ACHN (cell line): ENCODE measurements at regions not wholly inside any gene's neighbourhood (a gene's known extent, or its start where the extent isn't known, plus 50 kb on each side); places are given as distances from the start of the nearest gene placed in this dataset.
"Not testable (repeated sequence)": the region's sequence is repeated elsewhere in the genome, so short reads cannot be mapped to it uniquely, and the experiment has no call there.

Experiments used
- DNase-seq: peaks from one replicate; pipeline ENCODE4 v3.0.0-alpha.2; 2015
- in situ Hi-C: cut with HindIII; loops from 2 replicates; pipeline ENCODE4 v1.10.0; 2017; ENCODE audit warnings: low sequenced_read_pairs, low pct_ligation_motif_present, low pct_unique_long_range_greater_than_20kb

DNA sequence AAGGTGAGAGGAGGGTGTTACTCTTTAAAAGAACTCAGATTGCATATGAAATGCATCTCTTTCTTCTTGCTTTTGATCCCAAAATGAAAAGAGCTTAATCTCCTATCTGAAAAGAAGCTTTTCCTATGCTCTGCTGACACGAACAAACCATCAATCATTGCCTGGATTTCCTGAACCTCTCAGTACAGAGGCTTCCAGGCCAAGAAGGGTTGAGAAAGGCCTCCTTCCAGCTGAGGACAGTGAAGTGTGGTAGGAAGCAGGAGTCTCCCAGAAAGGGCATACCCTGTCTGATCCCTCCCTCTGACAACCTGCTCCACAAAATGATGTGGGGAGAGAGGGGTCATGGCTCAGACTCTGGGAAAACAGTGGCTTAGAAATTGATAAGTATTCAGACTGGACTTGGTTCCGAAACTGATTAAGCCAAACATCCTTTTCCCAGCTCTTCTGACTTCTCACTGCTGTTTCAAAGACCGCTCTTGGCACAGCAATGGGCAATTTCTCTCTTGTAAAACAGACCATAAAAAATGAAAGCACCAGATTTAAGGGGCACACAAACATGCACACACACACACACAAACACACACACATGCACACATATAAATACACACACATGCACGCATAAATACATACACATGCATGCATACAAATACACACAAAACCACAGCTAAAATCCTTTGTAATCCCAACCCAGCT lies 310.3 kb downstream of the SIPA1L2 start:
- in situ Hi-C loops = no loop called here
- DNase-seq = no peak

DNA sequence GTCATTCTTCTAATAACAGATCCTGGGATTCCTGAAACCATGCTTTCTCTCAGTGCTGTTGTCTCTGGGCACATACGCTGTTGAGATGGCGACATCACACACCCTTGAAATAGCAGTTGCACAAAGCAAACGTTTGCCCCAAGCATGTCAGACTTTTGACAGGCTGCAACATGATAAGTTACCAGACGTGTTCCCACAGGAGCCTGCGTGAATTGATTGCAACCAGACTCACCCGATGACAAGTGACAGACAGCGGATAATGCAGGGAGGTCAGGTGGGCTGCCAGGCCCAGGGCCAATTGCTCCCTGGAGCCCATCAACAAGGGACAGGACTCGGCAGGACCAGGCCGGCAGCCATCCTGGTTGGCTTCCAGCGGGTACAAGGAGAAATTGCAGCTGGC lies 310.9 kb downstream of the SIPA1L2 start:
- in situ Hi-C loops = no loop called here
- no peak for DNase-seq

DNA sequence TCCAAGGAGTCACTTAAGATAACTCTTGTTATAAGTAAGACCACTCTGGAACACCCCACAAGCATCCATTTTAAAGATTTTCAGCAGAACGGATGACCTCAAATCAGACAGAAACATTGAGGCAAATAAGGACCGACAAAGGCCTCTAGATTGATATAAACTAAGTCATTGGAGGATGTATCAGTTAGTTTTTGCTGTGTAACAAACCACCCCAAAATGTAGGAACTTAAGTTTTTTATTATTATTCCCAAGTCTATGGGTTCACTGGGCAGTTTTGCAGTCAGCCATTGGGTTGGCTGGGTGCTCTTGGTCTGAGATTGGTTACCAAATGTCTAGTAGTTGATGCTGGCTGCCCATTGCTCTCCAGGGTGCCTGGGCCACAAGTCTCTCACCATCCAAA lies 311.8 kb downstream of the SIPA1L2 start:
- DNase-seq = no peak
- in situ Hi-C loops = no loop called here

DNA sequence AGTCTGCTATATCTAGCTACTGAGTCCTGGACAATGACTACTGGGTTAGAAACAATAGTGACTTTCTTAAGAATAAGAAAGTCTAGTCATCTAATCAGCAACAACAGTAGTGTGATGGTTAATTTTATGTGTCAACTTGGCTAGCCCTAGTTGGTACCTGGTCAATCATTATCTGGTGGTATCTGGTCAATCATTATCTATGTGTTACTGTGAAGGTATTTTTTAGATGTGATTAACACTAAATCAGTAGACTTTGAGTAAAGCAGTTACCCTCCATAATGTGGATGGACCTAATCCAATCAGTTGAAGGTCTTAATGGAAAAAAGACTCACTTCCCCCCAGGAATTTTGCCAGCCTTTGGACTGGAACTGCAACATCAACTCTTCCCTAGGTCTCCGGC lies 312.6 kb downstream of the SIPA1L2 start:
- in situ Hi-C loops = no loop called here
- DNase-seq = no peak

DNA sequence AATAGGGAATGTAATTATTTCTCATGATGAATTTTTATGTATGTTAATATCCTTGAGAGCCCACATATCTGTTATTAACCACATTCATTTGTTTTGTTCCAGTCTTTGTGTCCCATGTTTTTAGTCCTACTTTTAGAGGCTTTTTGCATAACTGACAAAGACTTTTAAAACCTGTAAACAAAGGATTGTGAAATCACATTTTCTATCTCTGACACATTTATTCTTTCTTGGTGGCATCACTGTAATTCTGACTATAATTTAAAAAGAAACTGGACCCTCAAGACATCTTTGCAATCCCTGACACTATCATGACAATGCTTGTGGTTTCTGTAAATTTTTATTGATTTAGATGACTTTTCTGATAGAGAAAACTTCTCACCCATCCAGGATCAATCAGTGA lies 313.1 kb downstream of the SIPA1L2 start:
- DNase-seq = no peak
- in situ Hi-C loops = no loop called here

DNA sequence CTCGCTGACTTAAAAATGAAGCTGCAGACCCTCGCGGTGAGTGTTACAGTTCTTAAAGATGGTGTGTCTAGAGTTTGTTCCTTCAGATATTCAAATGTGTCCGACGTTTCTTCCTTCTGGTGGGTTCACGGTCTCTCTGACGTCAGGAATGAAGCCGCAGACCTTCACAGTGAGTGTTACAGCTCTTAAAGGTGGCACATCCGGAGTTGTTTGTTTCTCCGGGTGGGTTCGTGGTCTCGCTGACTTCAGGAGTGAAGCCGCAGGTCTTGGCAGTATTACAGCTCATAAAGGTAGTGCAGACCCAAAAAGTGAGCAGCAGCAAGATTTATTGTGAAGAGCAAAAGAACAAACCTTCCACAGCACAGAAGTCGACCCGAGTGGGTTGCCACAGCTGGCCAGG lies 316.1 kb downstream of the SIPA1L2 start:
- in situ Hi-C loops, DNase-seq: not testable (repeated sequence)

DNA sequence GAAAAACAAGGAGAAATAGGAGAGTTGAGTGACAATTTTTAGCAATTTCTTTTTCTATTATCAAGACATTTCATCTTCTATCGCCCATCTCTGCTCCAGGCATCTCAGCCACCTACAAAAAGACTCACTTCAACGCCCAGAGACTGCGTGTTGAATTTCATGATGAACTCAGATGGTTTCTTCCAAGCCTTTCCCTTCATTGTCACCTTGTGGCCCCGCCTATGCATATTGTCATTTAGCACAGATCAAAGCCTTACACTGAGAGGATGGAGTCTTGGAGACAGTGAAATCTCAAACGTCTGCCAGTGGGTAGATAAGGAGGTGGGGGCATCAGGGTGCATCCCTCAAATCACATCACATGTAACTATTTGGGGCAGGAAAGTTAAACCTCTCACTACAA lies 319.4 kb downstream of the SIPA1L2 start:
- DNase-seq = no peak
- in situ Hi-C loops = no loop called here

DNA sequence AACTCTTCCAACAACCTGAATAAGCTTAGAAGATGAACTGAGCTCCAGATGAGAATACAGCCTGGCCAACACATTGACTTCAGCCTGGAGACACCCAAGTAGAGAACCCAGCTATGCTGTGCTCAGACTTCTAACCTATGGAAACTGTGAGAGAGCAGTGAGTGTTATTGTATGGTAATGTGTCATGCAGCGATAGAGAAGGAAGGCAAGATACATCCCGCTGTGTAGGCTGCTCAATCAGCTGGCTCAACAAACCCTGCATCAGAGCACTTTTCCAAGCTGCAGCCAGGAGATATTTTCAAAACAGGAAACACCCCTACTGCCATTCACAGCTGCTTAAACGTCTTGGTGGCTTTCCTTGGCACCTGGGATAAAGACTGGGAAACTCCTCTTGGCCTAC lies 321.3 kb downstream of the SIPA1L2 start:
- no peak for DNase-seq
- in situ Hi-C loops = no loop called here

DNA sequence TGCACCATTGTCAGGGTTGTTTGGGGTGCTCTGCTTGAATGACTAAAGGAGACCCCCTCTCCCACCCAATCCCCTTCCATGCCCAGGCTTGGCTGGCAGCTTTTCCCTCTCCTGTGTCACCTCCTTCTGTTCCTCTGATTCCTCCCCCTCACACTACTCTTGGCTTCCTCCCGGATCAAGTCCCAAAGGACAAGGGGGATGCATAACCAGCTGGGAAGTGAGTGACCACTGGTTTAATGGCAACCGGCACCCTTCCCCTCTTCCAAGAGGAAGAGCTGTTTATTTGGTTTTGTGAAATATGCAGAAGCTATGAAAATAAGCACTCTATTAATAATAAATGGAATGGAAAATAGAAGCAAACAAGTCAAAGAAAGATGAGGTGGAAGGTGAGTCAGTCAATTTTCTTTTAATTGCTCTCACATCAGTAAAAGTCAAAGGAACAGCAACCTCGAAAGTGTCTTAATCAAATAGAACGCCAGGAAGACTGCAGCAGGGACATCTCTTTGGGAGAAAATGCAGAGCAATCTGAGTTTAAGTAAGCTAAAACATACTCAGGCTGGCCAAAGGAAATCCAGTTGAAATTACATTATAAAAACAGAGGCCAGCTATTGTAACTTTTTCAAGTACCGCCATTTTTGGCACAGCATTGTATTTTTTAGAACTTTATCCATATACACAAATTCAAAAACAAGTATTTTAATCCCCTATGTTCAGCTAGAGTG lies 322.5 kb downstream of the SIPA1L2 start:
- in situ Hi-C loops = no loop called here

DNA sequence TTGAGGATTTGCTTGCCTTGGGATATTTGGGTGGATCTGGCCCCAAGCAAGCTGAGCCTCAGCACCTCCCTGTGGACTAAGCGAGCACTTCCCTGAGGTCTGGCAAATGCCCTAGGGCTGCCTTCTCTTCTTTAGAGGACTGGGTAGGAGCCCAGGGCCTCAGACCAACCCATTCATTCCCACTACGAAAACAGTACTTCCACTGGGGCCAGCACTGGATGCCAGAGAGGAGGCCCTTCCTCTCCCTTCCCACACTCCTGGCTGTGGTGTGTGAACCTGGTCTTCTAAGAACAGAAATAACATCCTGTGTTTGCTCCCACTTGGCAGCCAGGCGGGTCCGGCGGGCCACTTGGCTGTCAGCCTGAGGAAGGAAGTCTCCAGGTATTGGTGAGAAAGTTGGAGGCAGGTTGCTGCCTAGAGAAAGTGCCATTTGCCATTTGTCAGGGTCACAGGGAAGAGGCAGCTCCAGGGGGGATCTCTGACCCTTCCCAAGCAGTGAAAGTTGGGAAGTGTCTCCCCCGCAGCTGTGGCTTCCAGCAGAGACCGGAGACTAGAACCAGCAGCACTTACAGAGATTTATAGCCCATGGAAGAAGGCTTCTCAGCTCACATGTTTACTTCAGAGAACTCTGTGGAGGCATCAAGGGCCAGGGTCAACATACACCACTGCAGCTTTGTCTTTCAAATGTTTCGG lies 323.5 kb downstream of the SIPA1L2 start:
- in situ Hi-C loops = no loop called here
- DNase-seq = no peak

More for the DNA sequence above, 322.5 kb downstream of the SIPA1L2 start:
- no peak for DNase-seq

DNA sequence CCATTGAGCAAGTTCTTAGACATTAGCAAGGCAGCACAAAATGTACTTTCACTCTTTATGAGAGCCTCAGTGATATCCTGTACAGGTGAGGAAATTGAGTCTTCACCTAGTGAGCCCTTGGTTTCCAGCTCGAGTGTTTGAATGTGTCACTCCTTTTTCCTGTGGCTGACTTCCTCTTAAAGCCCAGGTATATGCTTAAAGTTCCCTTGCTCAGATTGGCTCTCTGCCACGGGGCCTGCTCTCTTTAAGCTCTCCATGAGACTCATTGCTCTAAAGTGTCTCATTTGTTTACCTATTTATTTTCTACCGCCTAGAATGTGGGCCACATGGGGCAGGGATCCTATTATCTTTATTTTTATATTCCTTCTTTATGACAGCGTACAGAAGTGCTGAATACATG lies 324.9 kb downstream of the SIPA1L2 start:
- DNase-seq = no peak
- in situ Hi-C loops = no loop called here

DNA sequence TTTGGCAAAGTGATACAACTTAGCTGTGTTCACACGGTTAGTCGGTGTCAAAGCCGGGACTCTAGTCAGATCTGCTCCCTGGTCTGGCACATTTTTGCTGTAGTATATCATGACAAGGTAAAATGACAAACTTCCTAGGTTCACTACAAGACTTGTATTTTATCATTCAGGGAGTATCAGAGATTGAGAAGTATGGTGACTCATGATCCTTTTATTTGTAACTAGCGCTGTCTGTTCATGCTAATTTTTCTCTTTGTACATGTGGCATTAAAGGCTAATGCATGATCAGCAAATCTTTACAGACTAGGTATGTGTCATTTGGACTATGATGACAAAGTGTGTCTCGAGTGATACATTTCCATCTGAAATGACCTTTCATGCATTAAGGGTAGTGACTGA lies 326.7 kb downstream of the SIPA1L2 start:
- in situ Hi-C loops = no loop called here
- no peak for DNase-seq

DNA sequence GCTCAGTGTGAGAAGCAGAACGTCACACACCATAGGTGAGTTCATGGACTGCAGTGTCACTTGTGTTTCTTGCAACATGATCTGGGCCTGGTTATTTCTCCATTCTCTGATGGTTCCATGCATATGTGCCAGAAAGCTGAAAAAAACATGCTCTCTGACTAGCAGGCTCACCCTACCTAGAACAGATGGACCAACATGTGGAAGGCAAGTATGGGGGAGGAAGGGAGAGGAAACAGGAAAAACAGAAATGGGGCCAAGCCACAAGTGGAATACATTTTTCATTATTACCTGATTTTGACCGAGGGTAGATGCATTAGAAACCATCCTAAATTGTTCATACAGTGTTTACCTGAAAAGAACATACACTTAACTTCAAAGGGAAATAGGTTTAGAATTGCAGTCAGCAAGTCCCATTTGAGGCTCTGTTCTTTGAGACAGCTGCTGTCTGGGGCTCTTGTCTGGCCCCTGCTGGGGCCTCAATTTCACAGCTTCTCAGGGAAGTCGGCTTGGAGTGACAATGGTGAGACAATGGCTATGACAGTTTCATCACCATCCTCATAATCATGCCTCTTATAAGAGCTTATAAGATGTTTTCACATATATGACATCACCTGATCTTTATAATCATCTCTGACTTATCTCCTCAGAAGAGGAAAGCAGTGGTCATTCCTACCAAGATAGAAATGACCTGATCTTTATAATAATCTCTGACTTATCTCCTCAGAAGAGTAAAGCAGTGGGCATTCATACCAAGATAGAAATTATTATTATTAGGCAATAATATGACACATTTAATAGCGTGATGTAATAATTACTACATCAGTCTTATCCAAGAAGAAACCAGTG lies 327.3 kb downstream of the SIPA1L2 start:
- no peak for DNase-seq
- in situ Hi-C loops = no loop called here

DNA sequence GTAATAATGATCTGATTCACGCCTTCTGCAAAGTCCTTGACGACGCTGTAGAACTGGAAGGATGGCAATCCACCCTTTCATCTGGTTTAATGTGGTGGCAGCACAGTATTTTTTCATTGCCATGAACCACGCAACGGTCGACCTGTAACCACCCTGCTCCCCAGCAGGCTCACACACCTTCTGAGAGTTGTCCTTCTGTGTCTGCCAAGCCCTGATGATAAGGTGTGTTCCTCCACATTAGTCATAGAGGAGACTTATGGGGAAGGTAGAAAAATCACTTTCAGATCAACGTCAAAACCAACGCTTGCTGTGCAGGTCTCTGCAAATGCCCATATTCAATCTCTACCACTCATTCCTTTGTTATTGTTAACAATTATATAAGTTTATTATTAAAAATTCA lies 328.7 kb downstream of the SIPA1L2 start:
- DNase-seq = no peak
- in situ Hi-C loops = no loop called here

DNA sequence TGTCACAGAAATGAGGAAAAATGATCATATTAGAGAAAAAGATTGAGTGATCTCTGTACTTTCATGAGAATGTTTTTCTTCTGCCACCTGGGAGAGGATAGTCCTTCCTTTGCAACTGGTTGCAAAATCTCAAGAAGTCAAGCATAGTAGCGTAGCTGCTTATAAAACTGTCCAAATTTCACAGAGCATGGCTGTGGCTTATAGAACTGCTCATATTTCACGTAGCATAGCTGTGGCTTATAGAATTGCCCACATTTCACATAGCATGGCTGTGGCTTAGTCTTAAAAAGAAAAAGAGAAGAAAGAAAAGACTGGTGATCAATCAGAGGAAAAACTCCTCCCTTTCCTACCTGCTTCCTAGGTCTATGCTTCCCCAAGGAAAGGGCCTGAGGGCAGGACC lies 329.5 kb downstream of the SIPA1L2 start:
- in situ Hi-C loops = no loop called here
- DNase-seq = no peak

DNA sequence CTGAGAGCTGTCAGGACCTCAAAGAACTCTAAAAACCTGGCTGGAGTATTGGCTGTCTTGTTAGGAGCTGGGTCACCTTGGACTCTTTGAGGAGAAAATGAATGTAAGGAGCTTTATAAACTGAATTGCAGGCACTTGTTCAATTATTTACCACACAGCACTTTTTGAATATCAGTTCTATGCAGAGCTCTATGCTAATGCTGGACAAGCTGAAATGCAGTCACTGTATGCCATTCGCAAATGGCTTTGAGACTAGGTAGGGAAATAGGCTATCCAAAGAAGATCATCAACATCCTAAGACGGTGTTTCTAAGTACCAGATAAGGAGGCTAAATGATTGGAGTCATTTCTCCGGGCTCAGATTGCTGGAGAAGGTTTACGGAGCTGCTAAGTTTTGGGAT lies 333.5 kb downstream of the SIPA1L2 start:
- no peak for DNase-seq
- in situ Hi-C loops = no loop called here

DNA sequence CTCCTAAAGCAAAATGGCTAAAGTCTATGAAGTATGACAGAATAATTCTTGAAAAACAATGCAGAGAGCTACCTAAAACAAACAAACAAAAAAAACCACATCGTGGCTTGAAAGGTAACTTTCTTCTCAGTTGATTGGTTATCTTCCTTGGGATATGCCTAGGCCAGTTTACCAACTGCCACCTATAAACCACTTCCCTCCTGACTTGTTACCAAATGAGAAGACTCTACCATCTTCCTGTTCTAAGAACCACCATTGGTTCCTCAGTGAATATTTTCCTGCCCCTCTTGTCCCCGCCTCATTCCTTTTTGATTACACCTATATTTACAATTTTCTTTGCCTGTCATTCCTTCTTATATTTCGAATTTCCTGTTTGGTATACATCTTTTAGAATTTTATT lies 336.6 kb downstream of the SIPA1L2 start:
- no peak for DNase-seq
- in situ Hi-C loops = no loop called here

DNA sequence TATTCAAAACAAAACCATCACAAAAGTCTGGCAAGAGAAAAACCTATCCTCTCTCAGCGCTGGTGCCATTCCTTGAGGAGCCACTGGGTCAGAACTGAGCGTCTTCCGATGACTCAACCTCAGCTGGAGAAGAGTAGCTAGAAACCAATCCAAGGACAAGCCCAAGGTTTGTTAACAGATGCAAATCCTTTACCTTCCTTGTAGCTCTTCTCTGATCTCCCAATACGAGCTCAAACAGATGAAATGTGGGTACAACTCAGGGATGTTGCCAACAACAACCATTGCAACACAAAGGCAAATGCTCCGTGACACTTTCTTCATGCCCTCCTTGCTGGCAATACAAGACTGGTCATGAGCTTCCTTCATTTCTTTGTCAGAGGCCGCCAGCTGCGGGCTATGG lies 337.1 kb downstream of the SIPA1L2 start:
- in situ Hi-C loops = no loop called here
- no peak for DNase-seq

DNA sequence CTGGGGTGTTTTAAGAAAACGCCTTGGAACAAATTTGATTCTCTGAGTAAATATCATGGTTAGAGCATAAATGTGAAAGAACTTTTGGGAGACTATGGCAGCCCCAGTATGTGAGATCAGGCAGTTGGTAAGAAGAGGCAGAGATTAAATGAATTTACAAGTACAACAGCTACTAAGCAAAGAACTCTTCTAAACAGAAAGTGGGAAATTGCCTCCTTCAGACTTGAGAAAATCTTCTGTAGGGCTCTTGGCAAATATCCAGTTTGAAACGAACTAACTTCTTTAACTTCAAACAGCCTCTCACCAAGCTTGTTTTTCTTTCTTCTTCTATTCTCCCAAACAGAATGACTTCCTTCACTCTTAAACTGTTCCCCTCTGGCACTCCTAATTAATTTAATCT lies 337.7 kb downstream of the SIPA1L2 start:
- in situ Hi-C loops = no loop called here
- no peak for DNase-seq
